Epithelial cell of esophagus (primary cell): ENCODE measurements at regions not wholly inside any gene's neighbourhood (a gene's known extent, or its start where the extent isn't known, plus 50 kb on each side); places are given as distances from the start of the nearest gene placed in this dataset.

ENCODE experiments used
- DNase-seq: peaks from one replicate; pipeline ENCODE4 v3.0.0; 2010; ENCODE audit warnings: low read depth
- H3K4me3 ChIP-seq: 2 replicates; pipeline ENCODE4 v1.5.1; 2011; ENCODE audit warnings: mild to moderate bottlenecking, low read length, control low read depth
- TF ChIP-seq, protein P1 (sequence below): IDR thresholded peaks from 2 replicates; pipeline ENCODE4 v1.5.1; 2011; ENCODE audit warnings: low read depth, mild to moderate bottlenecking, low read length, control low read depth, inconsistent platforms; ENCODE audit not compliant: insufficient read depth; ENCODE audit errors: missing control alignments

DNA sequence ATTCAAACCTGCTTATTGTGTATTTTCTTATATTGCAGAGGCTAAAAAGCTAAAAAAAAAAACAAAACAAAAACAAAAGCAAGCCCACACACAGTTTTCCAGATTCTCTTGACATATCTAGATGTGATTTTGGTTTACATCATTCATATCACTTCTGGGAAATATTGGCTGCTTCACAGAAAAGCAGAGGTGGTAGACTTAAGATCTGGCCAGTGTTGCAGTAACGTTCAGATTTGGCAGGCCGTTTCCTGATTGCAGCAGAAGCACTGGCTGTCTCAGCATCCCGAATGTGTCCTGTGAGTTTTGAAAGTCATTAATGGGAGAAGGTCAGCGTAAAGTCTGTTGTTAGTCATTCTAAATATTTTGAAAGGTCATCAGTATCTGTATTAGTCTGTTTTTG is 2062.0 kb downstream of the ARAP2 start:
- no peak overlapping the region for H3K4me3 ChIP-seq
- TF ChIP-seq, protein P1, sequence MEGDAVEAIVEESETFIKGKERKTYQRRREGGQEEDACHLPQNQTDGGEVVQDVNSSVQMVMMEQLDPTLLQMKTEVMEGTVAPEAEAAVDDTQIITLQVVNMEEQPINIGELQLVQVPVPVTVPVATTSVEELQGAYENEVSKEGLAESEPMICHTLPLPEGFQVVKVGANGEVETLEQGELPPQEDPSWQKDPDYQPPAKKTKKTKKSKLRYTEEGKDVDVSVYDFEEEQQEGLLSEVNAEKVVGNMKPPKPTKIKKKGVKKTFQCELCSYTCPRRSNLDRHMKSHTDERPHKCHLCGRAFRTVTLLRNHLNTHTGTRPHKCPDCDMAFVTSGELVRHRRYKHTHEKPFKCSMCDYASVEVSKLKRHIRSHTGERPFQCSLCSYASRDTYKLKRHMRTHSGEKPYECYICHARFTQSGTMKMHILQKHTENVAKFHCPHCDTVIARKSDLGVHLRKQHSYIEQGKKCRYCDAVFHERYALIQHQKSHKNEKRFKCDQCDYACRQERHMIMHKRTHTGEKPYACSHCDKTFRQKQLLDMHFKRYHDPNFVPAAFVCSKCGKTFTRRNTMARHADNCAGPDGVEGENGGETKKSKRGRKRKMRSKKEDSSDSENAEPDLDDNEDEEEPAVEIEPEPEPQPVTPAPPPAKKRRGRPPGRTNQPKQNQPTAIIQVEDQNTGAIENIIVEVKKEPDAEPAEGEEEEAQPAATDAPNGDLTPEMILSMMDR: no peak
- DNase-seq: no peak

DNA sequence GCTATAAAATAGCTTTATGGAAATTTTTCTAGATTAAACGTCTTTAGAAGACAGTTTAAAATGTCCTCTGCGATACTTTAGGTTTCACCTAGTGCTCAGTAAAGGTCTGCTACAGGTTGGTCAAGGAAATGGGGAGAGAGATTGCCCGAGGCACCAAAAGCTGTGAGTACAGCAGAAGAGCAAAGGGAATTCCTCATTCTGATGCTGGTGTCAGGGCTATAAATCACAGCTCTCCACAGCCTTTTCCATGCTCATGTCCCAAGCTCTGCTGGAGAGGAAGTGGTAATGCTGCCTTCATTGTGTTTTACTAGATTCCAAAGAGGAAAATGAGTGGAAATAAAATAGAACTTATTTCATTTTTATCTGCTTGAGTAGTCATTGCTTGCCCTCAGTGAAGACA is 2060.4 kb downstream of the ARAP2 start:
- no peak overlapping the region for H3K4me3 ChIP-seq
- TF ChIP-seq, protein P1: no peak
- DNase-seq: no peak

DNA sequence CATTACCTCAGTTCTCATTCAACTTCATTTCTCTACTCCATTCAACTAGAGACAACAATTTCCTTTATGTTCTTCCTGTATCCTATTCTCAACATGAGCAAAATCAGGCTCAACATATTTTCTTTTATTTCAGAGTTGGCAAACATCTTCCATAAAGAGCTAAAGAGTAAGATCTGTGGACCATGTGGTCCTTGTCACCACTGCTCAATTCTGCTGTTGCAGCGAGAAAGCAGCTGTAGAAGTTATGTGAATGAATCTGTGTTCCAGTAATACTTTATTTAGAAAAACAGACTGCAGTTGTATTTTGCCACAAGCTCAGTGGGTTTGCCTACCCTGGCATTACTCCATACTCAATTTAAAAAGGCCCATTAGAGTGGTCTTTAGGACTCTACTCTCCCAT is 2057.3 kb downstream of the ARAP2 start:
- no peak for DNase-seq
- TF ChIP-seq, protein P1: no peak
- H3K4me3 ChIP-seq: no peak overlapping the region

DNA sequence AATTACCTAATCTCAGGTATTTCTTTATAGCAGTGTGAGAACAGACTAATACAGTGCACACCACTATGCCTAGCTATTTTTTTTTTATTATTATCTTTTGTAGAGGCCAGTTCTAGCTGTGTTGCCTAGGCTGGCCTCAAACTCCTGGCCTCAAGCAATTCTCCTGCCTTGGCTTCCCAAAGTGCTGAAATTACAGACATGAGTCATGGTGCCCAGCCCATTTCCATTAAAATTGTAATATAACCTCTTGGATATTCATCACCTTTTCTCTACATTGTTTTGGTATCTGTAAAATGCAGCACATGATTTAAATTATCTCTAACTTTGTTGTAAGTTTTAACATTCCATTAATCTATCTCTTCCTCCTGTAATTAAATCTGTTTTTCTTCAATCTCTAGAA is 2052.9 kb downstream of the ARAP2 start:
- no peak for DNase-seq
- H3K4me3 ChIP-seq: no peak overlapping the region
- TF ChIP-seq, protein P1: no peak

DNA sequence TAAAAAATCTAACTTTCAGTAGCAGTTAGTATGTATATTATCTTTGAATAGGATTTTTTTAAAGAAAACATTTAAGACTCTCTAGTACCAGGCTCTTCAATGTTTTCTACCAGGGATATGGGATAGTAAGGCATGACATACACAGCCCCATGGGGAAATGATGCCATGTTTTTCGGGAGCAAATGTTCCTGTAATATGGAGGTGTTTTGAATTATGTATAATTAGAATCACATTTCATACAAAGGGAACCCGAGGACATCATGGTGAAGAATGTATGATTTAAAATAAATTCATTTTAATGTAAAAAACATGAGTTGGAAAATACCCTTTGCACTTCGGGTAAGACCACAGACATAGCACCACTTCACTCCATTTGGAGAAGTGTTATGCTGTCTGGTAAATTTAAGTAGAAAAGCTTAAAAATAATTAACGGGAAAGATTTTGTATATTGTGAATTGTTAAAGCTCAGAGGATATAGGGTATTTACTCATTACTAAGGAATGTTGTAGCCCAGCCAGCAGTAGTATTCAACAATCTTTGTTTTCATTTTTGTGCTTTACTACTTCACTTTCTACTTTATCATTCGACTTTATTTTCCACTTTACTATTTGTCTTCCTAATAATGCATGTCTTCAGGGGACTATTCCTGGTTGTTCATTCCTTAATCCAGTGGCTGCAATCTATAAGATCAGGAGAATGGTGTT is 2050.7 kb downstream of the ARAP2 start:
- H3K4me3 ChIP-seq: no peak overlapping the region
- peak; percentile 28 for DNase-seq
- TF ChIP-seq, protein P1: no peak

DNA sequence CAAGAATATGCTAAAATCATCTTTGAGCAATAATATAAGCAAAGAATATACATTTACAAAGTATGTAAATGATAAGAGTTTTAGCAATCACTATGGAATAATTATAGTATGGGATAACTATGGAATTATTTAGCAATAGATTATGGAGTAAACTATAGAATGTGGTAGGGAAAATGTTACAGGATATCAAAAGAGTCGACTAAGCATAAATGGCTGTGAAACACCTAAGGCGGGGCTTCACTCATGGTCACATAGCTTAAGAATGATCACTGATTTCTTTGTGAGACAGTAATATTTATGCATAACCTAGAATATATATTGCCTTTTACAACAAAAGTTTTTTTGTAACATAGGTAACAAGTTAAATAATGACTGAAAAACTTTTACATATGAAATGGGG is 2049.7 kb downstream of the ARAP2 start:
- peak; percentile 21 for DNase-seq
- H3K4me3 ChIP-seq: no peak overlapping the region
- TF ChIP-seq, protein P1: no peak

DNA sequence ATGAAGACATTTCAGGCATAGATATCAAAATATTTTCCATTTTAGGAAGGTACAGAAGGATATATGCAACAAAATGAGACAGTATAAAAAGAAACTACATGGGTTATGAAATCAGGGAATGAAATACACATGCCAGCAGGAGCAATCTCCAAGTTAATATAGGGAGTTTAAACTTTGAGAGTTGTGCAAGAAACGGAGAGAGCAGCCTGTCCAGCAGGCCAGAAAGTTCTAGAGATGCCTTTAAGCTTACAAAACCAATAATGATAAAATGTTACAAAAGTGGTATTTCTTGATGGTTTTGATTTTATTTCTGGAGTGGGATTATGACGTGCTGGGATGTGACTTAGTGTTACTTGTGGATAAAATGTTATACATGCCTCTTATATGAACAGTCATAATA is 2047.9 kb downstream of the ARAP2 start:
- TF ChIP-seq, protein P1: no peak
- no peak for DNase-seq
- H3K4me3 ChIP-seq: no peak overlapping the region
